ENCODE measurements at regions not wholly inside any gene's neighbourhood (a gene's known extent, or its start where the extent isn't known, plus 50 kb on each side); places are given as distances from the start of the nearest gene placed in this dataset.
"Not testable (repeated sequence)": the region's sequence is repeated elsewhere in the genome, so short reads cannot be mapped to it uniquely, and the experiment has no call there.

- not testable (repeated sequence) for TF ChIP-seq POLR2AphosphoS5, POLR2A (IDR thresholded peaks at IDR 0.05)
These were observed 2965.7 kb downstream of the RPIA start for GRCh38 chr2:91657193-91657592.
